D721Med (cell line): ENCODE measurements at regions not wholly inside any gene's neighbourhood (a gene's known extent, or its start where the extent isn't known, plus 50 kb on each side); places are given as distances from the start of the nearest gene placed in this dataset.
A peak's percentile ranks its signal among the peaks of the same experiment; 100 is the strongest.

Source experiments
- DNase-seq: peaks from one replicate; pipeline ENCODE4 v3.0.0; 2011; ENCODE audit warnings: low spot score; ENCODE audit not compliant: insufficient read length
- FAIRE-seq: peaks from 2 replicates; lab custom pipeline; 2011; peaks lifted over from hg19 to GRCh38; lab: Jason Lieb, UNC
- TF ChIP-seq, protein P1 (sequence below): IDR thresholded peaks from 2 replicates; pipeline ENCODE4 v1.5.1; 2012; ENCODE audit warnings: mild to moderate bottlenecking, control low read depth; ENCODE audit not compliant: insufficient read depth; ENCODE audit errors: missing control alignments

DNA sequence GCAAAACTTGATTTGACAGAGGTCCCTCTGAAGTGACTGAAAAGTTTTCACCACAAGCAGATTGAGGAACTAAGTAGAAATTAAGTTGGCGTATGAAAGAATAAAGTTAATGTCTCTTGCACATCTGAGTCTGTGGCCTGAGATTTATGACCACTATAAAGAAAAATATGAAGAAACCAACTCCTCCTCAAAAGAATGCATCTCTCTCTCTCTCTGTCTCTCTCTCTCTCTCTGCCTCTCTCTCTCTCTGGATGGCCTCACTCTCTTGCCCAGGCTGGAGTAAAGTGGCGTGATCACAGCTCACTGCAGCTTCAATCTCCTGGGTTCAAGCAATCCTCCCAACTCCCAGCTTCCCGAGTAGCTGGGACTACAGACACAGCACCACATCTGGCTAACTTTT lies 55.2 kb downstream of the RPL22L1 start:
- FAIRE-seq (no peak), DNase-seq (no peak)
- TF ChIP-seq, protein P1, sequence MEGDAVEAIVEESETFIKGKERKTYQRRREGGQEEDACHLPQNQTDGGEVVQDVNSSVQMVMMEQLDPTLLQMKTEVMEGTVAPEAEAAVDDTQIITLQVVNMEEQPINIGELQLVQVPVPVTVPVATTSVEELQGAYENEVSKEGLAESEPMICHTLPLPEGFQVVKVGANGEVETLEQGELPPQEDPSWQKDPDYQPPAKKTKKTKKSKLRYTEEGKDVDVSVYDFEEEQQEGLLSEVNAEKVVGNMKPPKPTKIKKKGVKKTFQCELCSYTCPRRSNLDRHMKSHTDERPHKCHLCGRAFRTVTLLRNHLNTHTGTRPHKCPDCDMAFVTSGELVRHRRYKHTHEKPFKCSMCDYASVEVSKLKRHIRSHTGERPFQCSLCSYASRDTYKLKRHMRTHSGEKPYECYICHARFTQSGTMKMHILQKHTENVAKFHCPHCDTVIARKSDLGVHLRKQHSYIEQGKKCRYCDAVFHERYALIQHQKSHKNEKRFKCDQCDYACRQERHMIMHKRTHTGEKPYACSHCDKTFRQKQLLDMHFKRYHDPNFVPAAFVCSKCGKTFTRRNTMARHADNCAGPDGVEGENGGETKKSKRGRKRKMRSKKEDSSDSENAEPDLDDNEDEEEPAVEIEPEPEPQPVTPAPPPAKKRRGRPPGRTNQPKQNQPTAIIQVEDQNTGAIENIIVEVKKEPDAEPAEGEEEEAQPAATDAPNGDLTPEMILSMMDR, result no peak

DNA sequence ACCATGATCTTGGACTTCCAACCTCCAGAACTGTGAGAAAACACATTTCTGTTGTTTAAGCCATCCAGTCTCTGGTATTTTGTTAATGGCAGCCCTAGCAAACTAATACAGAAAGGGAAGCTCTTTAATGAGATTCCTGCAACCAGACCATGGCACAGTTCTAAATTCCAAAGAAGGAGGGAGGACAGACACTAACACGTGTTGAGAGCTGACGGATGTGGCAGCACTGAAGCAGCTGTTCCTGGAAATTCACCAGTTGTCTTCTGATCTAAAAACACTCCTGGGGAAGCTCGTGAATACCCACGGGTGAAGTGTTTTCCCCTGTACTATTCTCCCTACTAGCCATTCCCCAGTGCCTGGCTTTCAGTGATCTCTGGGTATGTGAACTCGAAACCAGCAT lies 56.7 kb downstream of the RPL22L1 start:
- TF ChIP-seq, protein P1, result no peak
- DNase-seq (no peak), FAIRE-seq (no peak)

DNA sequence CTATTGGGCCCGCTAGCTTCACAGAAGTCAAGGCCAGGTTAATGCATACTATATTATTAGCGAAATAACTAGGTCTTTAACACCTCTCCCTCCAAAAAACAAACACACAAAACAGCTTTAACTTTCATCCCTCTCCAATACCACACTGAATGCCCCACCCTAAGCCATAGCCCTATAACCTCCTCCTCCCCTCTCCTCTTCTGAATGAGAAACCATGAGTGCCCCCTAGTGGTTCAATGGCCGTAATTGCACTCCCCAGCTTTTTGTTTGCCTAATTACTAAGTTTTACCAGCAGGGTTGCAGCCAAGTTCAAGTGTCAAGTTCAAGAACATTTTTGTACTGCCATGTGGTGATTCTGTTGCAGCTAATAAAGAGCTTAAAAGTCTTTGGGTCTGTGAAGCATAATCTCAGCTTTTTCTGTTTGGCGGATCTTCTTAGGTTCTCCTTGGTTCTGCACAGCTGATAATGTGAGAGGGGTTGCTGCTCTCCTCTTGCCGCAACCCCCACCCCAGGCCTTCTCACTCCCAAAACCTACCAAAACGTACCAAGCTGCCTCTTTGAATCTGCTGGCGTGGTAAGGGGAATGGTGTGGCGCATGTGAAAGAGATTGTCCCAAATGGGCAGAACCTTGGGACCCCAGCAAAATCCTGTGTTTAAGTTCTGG lies 57.9 kb downstream of the RPL22L1 start:
- FAIRE-seq (no peak), DNase-seq (peak; percentile 33)
- TF ChIP-seq, protein P1, result peak; percentile 97

DNA sequence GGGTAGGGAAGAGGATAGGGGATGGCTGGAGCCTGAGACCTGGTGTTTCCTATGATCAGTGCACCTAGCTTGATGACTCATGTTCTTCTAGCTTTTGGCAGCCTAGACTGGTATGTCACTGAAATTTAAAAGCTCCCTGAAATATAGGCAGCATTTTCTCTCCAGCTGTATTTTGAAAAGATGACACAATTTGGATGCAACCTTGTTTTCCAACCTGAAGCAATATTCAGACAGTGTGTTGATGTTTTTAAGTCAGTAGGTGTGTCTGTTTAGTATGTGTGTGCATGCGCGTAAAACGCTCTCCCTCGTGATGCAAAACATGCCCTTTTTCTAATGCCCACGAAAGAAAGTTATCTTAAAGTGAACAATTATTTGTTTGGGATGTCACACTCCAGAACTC lies 58.5 kb downstream of the RPL22L1 start:
- no peak for DNase-seq
- TF ChIP-seq, protein P1, result no peak
- no peak for FAIRE-seq

DNA sequence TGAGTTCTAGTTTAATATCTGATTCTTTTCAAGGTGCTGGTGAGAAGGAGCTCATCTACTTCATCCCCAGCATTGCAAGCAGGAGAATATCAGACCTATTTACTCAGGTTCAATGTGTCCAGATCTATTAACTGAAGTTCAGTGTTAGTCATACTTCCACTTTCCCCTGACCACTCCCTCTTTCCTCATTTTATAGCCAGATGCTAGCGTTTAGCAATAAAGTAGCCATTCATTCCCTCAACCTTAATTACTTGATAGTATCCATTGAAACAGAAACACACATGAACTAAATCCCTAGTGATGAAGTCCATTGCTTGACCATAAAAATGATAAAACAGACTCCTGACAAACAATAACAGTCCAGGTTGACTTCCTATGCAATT lies 60.0 kb downstream of the RPL22L1 start:
- DNase-seq, result no peak
- TF ChIP-seq, protein P1, result no peak
- no peak for FAIRE-seq

DNA sequence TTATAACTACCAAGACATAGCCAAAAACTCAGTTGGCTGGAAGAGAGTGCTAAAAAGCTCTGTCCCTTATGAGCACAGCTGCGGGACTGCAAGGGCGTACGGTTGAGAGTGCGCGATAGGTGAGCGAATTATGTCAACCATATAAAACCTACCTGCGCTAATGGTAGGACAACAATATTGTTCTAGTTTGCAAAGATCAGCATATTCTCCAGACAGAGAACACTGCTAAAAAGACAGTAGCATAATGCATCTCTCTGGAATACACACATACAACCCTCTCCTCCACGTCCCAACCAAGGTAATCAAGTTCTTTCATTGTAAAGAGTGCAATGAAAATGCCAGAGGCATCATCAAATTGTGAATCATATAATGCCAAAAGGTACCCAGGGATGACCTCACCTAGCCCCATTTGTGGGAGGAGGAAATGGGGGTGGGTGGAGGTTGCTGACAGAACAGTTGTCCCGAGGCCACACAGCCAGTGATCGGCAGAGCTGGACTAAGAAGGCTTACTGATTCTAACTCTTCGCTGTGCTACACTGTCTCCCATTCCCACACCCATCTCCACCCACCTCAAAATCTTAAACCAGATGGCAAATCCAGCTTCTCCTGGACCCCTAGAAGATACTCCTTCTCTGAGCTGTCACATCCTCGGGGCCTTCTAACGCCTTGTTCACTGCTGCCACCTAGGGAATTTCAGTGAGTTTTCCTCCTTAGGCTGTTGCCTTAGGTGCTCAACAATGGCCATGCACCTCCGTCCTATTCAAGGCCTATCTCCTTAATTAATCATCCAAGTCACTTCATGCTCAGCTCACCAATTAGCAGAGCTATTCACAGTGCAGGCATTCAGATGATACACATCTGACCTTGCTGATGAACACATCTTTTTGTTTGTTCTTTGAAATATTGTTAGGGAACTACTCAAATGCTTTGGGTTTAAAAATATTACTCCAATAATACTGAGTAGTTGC lies 60.7 kb downstream of the RPL22L1 start:
- no peak for DNase-seq
- TF ChIP-seq, protein P1, result peak; percentile 66
- no peak for FAIRE-seq
